ENCODE measurements at regions not wholly inside any gene's neighbourhood (a gene's known extent, or its start where the extent isn't known, plus 50 kb on each side); places are given as distances from the start of the nearest gene placed in this dataset.

GRCh38 chr21:33127154-33127867 is 57.4 kb downstream of the OLIG1 start:
- peak overlapping the region; percentile 40 for H3K4me3 ChIP-seq (ENCODE audit: low read depth, low read length)
- peak; percentile 88 for TF ChIP-seq CTCF (IDR thresholded peaks at IDR 0.05; ENCODE audit: low read depth, low read length, missing control alignments)
- peak; percentile 5 for DNase-seq (ENCODE audit: low read depth)

GRCh38 chr21:33127868-33128242 is 57.9 kb downstream of the OLIG1 start:
- H3K4me3 ChIP-seq (ENCODE audit: low read depth, low read length), result no peak overlapping the region
- DNase-seq (ENCODE audit: low read depth), result no peak
- no peak for TF ChIP-seq CTCF (IDR thresholded peaks at IDR 0.05; ENCODE audit: low read depth, low read length, missing control alignments)

GRCh38 chr21:33128538-33128937 is 58.6 kb downstream of the OLIG1 start:
- no peak for TF ChIP-seq CTCF (IDR thresholded peaks at IDR 0.05; ENCODE audit: low read depth, low read length, missing control alignments)
- no peak overlapping the region for H3K4me3 ChIP-seq (ENCODE audit: low read depth, low read length)
- DNase-seq (ENCODE audit: low read depth), result no peak

DNA sequence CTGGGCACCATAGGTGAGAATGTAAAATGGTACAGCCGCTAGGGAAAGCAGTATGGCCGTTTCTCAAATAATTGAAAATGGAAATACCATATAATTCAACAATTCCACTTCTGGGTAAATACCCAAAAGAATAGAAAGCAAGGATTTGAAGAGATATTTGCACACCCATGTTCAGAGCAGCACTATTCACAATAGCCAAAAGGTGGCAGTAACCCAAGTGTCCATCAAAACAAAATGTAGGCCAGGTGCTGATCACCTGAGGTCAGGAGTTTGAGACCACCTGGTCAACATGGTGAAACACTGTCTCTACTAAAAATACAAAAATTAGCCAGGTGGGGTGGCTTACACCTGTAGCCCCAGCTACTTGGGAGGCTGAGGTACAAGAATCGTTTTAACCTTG is 62.1 kb downstream of the OLIG1 start:
- DNase-seq (ENCODE audit: low read depth), result no peak
- TF ChIP-seq CTCF (IDR thresholded peaks at IDR 0.05; ENCODE audit: low read depth, low read length, missing control alignments), result peak; percentile 51
- no peak overlapping the region for H3K4me3 ChIP-seq (ENCODE audit: low read depth, low read length)

DNA sequence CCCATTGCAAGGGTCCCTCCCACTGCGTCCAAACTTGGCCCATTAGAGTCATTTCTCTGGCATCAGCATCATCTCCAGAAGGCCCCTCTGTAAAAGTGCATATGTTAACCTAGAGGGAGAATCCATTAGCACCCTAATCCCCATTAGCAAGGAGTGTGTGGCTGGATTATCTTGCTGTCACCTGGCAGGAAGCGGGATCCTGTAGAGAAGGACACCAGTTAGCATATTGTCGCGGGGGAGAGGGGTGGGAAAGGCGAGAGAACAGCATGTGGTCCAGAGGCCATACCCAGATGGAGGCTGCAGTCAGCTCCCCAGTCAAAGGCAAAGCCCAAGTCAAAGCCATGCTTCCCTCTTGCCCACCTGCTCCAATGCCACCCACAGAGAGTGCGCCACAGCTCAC is 64.0 kb downstream of the OLIG1 start:
- DNase-seq (ENCODE audit: low read depth), result no peak
- TF ChIP-seq CTCF (IDR thresholded peaks at IDR 0.05; ENCODE audit: low read depth, low read length, missing control alignments), result no peak
- no peak overlapping the region for H3K4me3 ChIP-seq (ENCODE audit: low read depth, low read length)

- H3K4me3 ChIP-seq (ENCODE audit: low read depth, low read length), result no peak overlapping the region
- DNase-seq (ENCODE audit: low read depth), result no peak
- no peak for TF ChIP-seq CTCF (IDR thresholded peaks at IDR 0.05; ENCODE audit: low read depth, low read length, missing control alignments)
Measured at GRCh38 chr21:33135925-33136324, 66.0 kb downstream of the OLIG1 start.

GRCh38 chr21:33136847-33137502 is 67.0 kb downstream of the OLIG1 start:
- DNase-seq (ENCODE audit: low read depth), result no peak
- TF ChIP-seq CTCF (IDR thresholded peaks at IDR 0.05; ENCODE audit: low read depth, low read length, missing control alignments), result no peak
- no peak overlapping the region for H3K4me3 ChIP-seq (ENCODE audit: low read depth, low read length)

Measured in GM12864 (cell line).